ENCODE measurements at regions not wholly inside any gene's neighbourhood (a gene's known extent, or its start where the extent isn't known, plus 50 kb on each side); places are given as distances from the start of the nearest gene placed in this dataset.

DNA sequence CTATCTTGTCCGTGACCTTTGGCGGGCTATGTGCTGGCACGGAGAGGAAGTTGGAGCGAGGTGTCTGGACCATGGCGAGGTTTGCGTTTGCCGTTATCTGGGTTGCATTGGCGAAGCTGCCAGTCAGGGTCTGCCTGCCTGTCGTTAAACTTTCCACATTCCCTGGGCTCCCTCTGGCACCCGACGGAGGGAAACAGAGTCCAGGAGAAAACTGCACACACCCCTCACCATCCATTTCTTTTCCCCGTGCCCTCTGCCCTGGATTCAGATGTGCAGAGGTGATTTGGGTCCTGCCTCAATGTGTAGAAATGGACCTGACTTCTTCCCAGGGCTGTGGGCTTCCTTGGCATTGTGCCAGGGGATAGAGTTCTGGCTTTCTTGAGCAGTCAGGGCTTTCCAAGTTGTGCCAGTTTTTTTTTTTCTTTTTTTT, 142.4 kb downstream of the URI1 start:
- H3K4me1 ChIP-seq (ENCODE audit: control insufficient read depth in 5 of 5, insufficient read depth in 5 of 5, low read length in 5 of 5): peaks cover 0 to 17% (median 2%) of the 10 kb centered on the region in 5 donors
- TF ChIP-seq, protein P1, sequence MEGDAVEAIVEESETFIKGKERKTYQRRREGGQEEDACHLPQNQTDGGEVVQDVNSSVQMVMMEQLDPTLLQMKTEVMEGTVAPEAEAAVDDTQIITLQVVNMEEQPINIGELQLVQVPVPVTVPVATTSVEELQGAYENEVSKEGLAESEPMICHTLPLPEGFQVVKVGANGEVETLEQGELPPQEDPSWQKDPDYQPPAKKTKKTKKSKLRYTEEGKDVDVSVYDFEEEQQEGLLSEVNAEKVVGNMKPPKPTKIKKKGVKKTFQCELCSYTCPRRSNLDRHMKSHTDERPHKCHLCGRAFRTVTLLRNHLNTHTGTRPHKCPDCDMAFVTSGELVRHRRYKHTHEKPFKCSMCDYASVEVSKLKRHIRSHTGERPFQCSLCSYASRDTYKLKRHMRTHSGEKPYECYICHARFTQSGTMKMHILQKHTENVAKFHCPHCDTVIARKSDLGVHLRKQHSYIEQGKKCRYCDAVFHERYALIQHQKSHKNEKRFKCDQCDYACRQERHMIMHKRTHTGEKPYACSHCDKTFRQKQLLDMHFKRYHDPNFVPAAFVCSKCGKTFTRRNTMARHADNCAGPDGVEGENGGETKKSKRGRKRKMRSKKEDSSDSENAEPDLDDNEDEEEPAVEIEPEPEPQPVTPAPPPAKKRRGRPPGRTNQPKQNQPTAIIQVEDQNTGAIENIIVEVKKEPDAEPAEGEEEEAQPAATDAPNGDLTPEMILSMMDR (IDR thresholded peaks at IDR 0.05; ENCODE audit: control extremely low read depth, extremely low read depth): no peak
- H3K27ac ChIP-seq (ENCODE audit: low read depth in 1 of 2, low read length in 1 of 2): no peak overlapping the region
- 88 to 91% methylated on average over 12 of the region's 12 CpGs for WGBS, 2 donors
- no peak overlapping the region for H3K9ac ChIP-seq (ENCODE audit: insufficient read depth in 1 of 2, low read length in 2 of 2)
- no peak overlapping the region for H3K4me3 ChIP-seq
- H3K36me3 ChIP-seq (ENCODE audit: control insufficient read depth in 4 of 4, insufficient read depth in 4 of 4, low read length in 4 of 4): no peaks in the 10 kb centered on the region
- ATAC-seq (ENCODE audit: insufficient read depth, low FRiP score) (no peak), DNase-seq (peak in 2 of 3 donors; percentile 46 to 47)
- H3K27me3 ChIP-seq (ENCODE audit: control insufficient read depth in 3 of 3, insufficient read depth in 3 of 3, low read length in 2 of 3): no peaks in the 10 kb centered on the region
- peaks cover 0 to 12% (median under 1%) of the 10 kb centered on the region in 4 donors for H3K9me3 ChIP-seq (ENCODE audit: control insufficient read depth in 4 of 4, insufficient read depth in 3 of 4, low read length in 3 of 4)

DNA sequence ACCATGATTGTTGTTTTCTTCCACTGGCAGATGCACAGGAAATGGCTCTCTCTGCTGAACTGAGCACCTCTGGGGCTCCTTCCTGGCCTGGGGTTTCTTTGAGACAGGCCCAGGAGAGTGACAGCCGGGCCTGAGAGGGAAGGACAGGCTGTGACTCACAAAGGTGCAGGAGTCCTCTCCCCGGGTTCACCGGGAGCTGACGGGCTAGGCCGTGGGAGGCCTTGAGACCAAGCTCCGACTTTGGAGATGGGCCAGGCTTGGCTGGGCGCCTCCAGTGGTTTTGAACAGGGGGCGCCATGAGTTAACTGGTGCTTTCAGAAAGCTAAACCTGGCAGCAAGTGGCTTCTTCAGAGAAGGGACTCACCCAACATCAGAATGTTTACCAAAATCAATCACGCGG, 143.4 kb downstream of the URI1 start:
- no peak overlapping the region for H3K27ac ChIP-seq (ENCODE audit: low read depth in 1 of 2, low read length in 1 of 2)
- peaks cover 0 to 17% (median 2%) of the 10 kb centered on the region in 5 donors for H3K4me1 ChIP-seq (ENCODE audit: control insufficient read depth in 5 of 5, insufficient read depth in 5 of 5, low read length in 5 of 5)
- H3K9me3 ChIP-seq (ENCODE audit: control insufficient read depth in 4 of 4, insufficient read depth in 3 of 4, low read length in 3 of 4): peaks cover 0 to 12% (median 0%) of the 10 kb centered on the region in 4 donors
- H3K27me3 ChIP-seq (ENCODE audit: control insufficient read depth in 3 of 3, insufficient read depth in 3 of 3, low read length in 2 of 3): no peaks in the 10 kb centered on the region
- DNase-seq: peak; percentile 32 to 57 (median 44)
- TF ChIP-seq, protein P1 (IDR thresholded peaks at IDR 0.05; ENCODE audit: control extremely low read depth, extremely low read depth): no peak
- ATAC-seq (ENCODE audit: insufficient read depth, low FRiP score): no peak
- no peaks in the 10 kb centered on the region for H3K36me3 ChIP-seq (ENCODE audit: control insufficient read depth in 4 of 4, insufficient read depth in 4 of 4, low read length in 4 of 4)
- WGBS, 2 donors: 41 to 65% methylated on average over 10 of the region's 10 CpGs
- no peak overlapping the region for H3K4me3 ChIP-seq
- H3K9ac ChIP-seq (ENCODE audit: insufficient read depth in 1 of 2, low read length in 2 of 2): no peak overlapping the region

DNA sequence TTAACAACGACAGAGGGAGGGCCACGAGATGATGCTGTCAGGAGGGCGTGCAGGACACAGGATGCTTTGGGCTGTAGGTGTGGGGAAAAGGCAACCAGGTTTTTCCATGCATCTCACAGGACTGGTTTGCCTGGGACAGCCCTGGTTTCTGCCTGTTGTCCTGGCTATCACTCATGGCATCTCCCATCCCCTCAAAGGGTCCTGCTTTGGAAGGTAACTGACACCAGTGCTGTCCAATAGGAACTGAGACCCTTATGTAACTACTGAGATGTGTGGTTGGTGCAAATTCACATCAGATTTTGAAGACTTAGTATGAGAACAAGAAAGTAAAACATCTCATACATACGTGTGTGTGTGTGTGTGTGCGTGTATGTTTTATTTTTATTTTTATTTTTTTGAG, 144.2 kb downstream of the URI1 start:
- H3K4me3 ChIP-seq: no peak overlapping the region
- H3K9ac ChIP-seq (ENCODE audit: insufficient read depth in 1 of 2, low read length in 2 of 2): no peak overlapping the region
- peaks cover 0 to 17% (median 2%) of the 10 kb centered on the region in 5 donors for H3K4me1 ChIP-seq (ENCODE audit: control insufficient read depth in 5 of 5, insufficient read depth in 5 of 5, low read length in 5 of 5)
- H3K36me3 ChIP-seq (ENCODE audit: control insufficient read depth in 4 of 4, insufficient read depth in 4 of 4, low read length in 4 of 4): no peaks in the 10 kb centered on the region
- no peak overlapping the region for H3K27ac ChIP-seq (ENCODE audit: low read depth in 1 of 2, low read length in 1 of 2)
- WGBS, 2 donors: 81 to 86% methylated on average over 5 of the region's 5 CpGs
- no peak for DNase-seq
- TF ChIP-seq, protein P1 (IDR thresholded peaks at IDR 0.05; ENCODE audit: control extremely low read depth, extremely low read depth): no peak
- H3K27me3 ChIP-seq (ENCODE audit: control insufficient read depth in 3 of 3, insufficient read depth in 3 of 3, low read length in 2 of 3): no peaks in the 10 kb centered on the region
- H3K9me3 ChIP-seq (ENCODE audit: control insufficient read depth in 4 of 4, insufficient read depth in 3 of 4, low read length in 3 of 4): peaks cover 0 to 8% (median 0%) of the 10 kb centered on the region in 4 donors
- ATAC-seq (ENCODE audit: insufficient read depth, low FRiP score): no peak

DNA sequence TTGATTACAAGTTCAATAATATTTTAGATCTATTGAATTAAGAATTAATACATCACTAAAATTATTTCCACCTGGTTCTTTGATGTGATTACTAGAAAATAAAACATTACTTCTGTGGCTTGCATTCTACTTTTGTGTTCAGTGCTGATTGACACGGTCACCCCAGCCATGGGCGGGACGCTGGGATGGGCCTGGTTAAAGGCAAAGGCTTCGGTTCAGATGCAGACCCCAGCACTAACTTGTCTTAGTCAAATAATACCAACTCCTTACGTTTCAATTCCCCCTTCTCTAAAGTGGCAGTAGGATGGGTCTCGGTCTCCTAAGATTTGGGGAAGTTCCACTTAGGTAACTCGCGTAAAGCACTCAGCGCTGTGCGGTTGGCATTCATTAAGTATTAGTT, 144.9 kb downstream of the URI1 start:
- WGBS, 2 donors: 87 to 95% methylated on average over 10 of the region's 10 CpGs
- ATAC-seq (ENCODE audit: insufficient read depth, low FRiP score) (no peak), DNase-seq (no peak)
- Histone ChIP-seq H3K9me3 (ENCODE audit: control insufficient read depth in 4 of 4, insufficient read depth in 3 of 4, low read length in 3 of 4) (peaks cover 0 to 8% (median 0%) of the 10 kb centered on the region in 4 donors), H3K4me1 (ENCODE audit: control insufficient read depth in 5 of 5, insufficient read depth in 5 of 5, low read length in 5 of 5) (peaks cover 0 to 17% (median 2%) of the 10 kb centered on the region in 5 donors), H3K27me3 (ENCODE audit: control insufficient read depth in 3 of 3, insufficient read depth in 3 of 3, low read length in 2 of 3) (no peaks in the 10 kb centered on the region), H3K9ac (ENCODE audit: insufficient read depth in 1 of 2, low read length in 2 of 2) (no peak overlapping the region), H3K4me3 (no peak overlapping the region), H3K27ac (ENCODE audit: low read depth in 1 of 2, low read length in 1 of 2) (no peak overlapping the region), H3K36me3 (ENCODE audit: control insufficient read depth in 4 of 4, insufficient read depth in 4 of 4, low read length in 4 of 4) (no peaks in the 10 kb centered on the region)
- TF ChIP-seq, protein P1 (IDR thresholded peaks at IDR 0.05; ENCODE audit: control extremely low read depth, extremely low read depth): no peak
